Forelimb muscle (tissue), 1 donor: ENCODE measurements at regions not wholly inside any gene's neighbourhood (a gene's known extent, or its start where the extent isn't known, plus 50 kb on each side); places are given as distances from the start of the nearest gene placed in this dataset.
"Not testable (repeated sequence)": the region's sequence is repeated elsewhere in the genome, so short reads cannot be mapped to it uniquely, and the experiment has no call there.

Experiments
- DNase-seq: peaks from one replicate; pipeline ENCODE4 v3.0.0-alpha.2; 2013; ENCODE audit warnings: low read depth

- no peak for DNase-seq
These were observed 301.0 kb upstream of the TLE3 start for GRCh38 chr15:70398694-70399093.

DNA sequence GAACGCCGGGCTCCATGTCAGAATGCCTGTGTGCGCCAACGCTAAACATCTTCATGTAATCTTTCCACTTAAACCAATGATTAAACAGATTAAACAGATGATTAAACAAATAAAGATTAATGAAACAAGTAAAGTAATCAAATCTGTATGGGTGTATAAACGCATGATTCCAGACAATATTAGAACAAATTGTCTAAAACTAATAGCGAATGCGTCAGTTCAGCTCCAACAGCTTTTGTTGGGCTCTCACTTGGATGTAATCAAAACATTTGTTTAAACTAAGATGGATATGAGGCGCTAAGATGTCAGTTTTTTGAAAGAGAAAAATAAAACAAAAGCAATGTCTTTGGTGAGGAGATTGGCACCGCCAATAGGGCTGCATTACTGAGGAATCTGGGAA, 299.1 kb upstream of the TLE3 start:
- DNase-seq: no peak

GRCh38 chr15:70395164-70395563, 297.4 kb upstream of the TLE3 start:
- DNase-seq: no peak

DNA sequence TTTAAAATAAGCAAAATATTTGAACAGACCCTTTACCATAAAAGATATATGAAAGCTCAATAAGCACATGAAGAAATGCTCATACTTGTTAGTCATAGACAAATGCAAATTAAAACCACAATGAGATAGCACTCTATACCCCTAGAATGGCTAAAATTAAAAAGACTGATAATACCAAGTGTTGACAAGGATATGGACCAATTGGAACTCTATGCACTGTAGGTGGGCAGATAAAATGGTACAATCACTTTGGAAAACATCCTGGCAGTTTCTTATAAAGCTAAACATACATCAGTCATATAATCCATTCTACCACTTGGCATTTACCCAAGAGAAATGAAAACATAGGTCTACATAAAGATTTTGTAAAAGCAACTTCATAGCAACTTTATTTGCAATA, 293.0 kb upstream of the TLE3 start:
- no peak for DNase-seq

DNA sequence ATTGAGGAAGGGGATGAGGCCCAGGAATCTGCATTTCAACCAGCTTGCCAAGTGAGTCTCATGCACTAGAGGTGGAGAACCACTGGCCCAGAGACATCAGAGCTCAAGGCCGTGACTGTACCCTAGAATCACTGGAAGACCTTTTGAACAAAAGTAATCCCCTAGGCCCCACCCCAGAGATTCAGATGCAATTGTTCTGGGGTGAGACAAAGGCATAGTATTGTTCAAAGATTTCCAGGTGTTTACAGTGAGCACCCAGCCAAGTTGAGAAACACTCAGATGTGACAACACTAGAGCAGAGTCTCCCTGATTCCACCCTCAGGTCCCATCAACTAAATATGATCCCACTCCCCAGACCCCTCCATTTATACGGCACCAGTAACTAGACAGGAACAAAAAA, 290.3 kb upstream of the TLE3 start:
- no peak for DNase-seq

GRCh38 chr15:70387081-70387480, 289.4 kb upstream of the TLE3 start:
- DNase-seq: no peak

GRCh38 chr15:70385711-70386110, 288.0 kb upstream of the TLE3 start:
- DNase-seq: no peak

DNA sequence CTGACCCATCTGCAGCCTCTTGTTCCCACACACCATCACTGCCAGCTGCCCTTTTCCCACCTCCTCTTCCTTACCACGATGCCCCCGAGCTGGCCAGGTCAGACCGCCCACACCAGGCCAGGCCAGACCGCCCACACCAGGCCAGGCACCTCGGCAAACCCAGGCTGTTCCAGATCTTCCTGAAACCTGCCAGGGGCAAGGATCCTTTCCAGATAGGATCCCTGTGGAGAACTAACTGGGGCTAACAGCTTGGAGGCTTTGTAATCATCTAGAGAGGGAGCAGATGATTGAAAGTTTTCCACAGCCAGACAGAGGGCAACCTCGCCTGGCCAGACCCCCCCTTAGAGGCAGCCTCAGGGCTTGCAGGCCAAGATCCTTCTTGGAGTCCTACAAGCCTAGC, 287.3 kb upstream of the TLE3 start:
- no peak for DNase-seq

- DNase-seq: no peak
These were observed 286.1 kb upstream of the TLE3 start for GRCh38 chr15:70383856-70384255.

GRCh38 chr15:70382762-70383458, 285.2 kb upstream of the TLE3 start:
- DNase-seq: no peak

DNA sequence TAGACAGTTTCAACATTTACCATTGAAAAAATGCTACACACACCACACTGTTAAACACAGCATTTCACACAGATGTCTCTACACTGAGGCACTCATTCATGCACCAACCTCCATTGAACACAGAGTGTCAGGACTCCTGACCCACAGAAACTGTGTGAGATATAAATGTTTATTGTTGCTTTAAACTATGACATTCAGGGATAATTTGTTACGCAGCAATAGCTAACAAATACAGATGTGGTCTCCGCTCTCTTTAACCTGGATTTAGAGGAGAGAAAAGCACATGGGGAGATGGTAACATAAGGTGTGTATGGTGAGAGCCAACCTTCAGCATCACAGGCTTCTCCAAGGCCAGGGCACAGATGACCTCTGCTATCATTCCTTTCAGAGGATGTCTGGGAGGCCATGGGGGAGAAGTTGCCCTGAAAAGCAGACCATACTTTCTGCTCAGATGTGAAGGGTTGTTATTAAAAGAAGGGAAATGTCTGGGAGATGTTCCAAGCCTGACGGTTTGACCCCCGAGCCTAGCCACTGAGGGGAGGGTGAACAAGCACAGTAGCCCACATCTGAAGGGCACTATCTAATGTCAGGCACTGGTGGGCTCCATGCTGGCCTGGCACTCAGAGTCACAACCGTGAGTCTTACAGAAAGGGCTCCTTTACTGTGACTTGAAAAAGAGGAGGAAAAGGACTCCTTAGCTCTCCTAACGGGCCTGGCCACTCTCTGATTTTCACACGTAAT, 284.5 kb upstream of the TLE3 start:
- no peak for DNase-seq

DNA sequence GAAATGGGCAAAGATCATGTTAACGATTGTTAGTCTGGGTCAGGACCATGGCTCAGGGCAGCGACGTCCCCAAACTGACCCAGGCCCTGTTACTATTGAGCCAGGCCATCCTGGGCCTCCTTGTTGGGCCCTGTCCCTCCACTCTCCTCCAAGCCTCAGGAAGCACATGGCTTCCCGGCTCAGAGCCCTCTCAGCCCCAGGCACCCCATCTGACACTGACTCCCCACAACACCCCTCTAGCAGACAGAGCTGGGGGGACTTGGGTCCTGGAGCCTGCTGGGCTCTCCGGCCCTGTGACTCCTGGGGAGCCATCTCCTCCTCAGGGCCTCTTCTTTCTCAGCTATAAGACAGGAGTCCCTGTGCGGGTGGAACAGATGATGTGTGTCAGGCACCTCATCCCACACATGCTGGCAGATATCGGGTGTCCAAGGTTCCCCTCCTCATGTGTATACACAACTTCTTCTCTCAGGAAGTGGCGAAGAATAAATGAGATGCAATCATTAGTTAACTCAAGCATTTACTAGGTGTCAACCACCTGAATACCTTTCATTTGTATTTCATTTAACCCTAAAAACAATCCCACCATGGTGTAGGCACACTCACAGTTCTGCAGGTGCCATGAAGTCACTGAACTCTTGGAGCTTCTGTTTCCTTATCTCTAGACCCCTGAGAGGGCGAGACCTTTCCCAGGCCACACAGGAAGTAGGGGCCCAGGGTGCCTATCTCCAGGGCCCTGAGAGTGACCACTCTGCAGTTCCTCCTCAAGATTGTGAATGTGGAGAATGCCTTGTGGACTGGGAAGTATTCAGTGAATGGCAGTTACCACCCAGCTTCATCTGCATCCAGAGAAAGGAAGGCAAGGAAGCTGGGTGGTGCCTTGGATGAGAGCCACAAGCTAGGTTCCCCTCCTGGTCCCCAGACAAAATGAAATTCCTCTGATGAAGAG, 282.5 kb upstream of the TLE3 start:
- no peak for DNase-seq

GRCh38 chr15:70379134-70379533, 281.4 kb upstream of the TLE3 start:
- no peak for DNase-seq

DNA sequence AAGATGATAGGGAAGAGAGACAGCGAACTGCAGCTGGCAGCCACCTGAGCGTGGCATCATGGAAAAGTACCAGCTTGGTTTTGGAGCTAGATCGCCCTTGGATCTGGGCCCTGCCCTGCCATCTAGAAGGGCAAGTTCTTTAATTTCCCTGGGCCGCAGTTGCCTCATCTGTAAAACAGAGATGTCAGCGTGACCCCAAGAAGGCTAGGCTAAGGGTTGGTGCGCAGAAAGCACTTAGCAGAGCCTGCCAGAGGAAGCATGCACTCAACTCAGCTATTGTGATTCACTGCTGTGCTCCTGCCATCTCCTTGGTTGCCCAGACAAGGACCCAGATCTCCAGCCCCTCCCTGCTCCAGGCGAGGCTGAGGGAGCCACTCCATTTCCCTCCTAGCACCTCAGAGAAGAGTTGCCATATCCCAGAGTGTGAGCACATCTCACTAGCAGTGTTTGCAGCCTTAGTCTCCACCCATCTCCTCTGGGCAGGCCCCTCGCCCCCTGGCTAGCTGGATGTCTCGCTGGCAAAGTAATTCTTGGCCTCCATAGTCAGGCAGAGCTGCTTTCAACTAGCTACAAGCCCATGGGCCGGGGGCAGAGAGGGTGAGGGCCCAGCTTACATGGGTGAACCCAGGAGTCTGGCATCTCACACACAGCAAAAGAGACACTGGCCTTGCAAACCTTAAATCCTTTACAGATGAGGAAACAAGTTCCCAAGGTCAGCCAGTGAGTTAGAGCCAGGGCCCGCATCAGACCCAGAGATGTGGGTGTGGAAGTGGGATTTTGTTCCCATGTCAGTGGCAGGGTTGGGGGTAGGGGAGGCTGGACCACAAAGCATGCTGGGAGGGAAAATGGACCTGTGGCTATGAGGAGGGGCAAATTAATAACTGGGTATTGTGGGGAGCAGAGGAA, 280.7 kb upstream of the TLE3 start:
- DNase-seq: no peak

DNA sequence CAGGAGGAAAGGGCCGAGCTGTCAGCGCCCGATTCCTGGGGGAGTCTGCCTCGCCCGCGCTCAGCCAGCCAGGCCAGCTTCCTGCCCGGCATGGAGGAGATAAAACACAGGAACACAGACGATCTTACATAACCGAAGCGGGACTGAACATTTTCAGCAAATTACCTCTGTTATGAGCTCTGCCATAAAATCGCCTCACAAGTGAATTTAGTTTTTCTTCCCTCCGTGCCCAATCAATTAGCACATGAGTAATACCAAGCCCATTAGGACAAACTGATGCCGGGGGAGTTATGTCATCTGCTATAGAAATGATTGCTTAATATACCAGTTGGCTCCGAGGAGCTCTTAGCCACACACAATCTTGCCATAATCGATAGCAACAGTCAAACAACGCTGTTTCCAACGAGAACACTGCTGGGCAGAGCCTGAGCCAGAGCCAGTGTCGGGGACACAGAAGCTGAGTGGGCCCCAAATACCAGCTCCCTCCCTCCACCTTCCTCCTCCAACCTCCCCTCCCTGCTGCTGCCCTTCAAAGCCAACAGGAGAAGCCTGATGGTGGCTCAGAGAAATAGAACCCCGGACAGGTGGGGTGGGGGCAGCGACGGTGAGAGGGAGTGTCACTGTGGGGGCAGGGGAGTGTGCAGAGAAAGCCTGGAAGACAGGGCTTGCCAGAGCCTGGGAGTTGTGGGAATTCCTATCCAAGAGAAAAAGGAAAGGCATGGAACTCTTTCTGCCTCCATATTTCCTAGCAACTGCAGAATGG, 279.4 kb upstream of the TLE3 start:
- no peak for DNase-seq

GRCh38 chr15:70376031-70376928, 278.6 kb upstream of the TLE3 start:
- DNase-seq: no peak

DNA sequence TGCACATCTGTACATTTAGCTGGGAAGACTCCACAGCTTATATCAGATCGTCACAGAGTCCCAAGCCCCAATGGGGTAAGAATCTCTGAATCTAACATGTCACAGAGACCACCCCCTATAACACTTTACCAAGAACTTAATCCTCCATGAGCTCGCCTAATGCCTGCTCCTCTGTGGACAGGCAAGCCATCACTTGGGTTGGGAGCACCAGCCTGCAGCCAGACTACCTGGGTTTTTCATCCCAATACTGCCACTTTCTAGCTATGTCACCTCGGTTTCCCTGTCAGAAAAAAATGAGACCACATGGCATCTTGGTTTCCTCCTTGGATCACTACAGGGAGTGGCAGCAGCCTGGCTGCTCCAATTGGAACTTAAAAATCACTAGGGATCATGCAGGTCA, 277.9 kb upstream of the TLE3 start:
- DNase-seq: no peak

DNA sequence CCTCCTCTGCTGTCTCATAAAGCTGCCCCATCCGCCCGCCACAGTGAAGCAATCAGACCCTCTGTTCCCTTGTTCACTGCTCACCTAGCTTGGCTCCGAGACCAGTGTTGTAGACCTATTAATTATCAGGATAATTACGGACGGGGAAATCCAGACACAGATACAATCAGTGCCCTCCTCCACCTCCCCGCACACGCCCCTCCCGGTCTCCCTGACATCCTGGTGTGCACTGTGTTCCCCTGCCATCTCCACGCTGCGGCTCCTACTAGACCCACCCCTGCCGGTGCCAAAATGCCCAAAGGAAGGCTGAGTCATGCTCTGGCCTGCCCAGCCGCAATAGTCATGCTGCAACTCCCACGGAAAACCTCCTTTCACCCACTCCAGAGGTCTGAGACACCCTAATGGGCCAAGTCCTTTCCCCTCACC, 277.3 kb upstream of the TLE3 start:
- DNase-seq: no peak

GRCh38 chr15:70374096-70374495, 276.4 kb upstream of the TLE3 start:
- DNase-seq: no peak

- DNase-seq: not testable (repeated sequence)
These were observed 275.7 kb upstream of the TLE3 start for GRCh38 chr15:70373439-70373838.
